ENCODE measurements at regions not wholly inside any gene's neighbourhood (a gene's known extent, or its start where the extent isn't known, plus 50 kb on each side); places are given as distances from the start of the nearest gene placed in this dataset.

DNA sequence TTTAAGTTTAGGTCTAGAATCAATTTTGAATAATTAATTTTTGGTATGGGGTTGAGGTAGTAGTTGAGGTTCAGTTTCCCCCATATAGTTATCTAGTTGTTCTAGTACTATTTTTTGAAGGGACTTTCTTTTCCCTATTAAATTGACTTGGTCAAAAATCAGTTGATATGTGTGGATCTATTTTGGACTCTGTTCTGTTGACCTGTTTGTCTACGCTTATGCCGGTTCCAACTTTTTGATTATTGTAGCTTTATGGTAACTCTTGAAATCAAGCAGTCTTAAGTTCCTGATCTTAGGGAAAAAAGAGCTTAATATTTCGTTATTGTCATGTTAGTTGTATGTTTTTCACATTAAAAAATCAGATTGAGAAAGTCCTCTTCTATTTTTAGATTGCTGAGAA lies 60.7 kb downstream of the FOXD2 start:
- TF ChIP-seq POLR2AphosphoS5 (IDR thresholded peaks at IDR 0.05; ENCODE audit: low read depth, low read length) (no peak), TAF1 (IDR thresholded peaks at IDR 0.05; ENCODE audit: low read depth, low read length) (no peak), PAX5 (IDR thresholded peaks at IDR 0.05; ENCODE audit: insufficient read depth, low read length, severe bottlenecking) (no peak), POLR2A (IDR thresholded peaks at IDR 0.05; ENCODE audit: low read depth, low read length) (no peak)

All from GM12891 (cell line).